ENCODE measurements at regions not wholly inside any gene's neighbourhood (a gene's known extent, or its start where the extent isn't known, plus 50 kb on each side); places are given as distances from the start of the nearest gene placed in this dataset.

GRCh38 chr6:28802417-28803336 is 121.1 kb downstream of the TRIM27 start:
- no peak for DNase-seq
- no peaks in the 10 kb centered on the region for H3K36me3 Mint-ChIP-seq (ENCODE audit: low read depth)
- H3K9me3 Mint-ChIP-seq: peaks cover 4% of the 10 kb centered on the region
- H3K4me1 Mint-ChIP-seq: peaks cover 8% of the 10 kb centered on the region
- no peak for TF ChIP-seq CTCF (IDR thresholded peaks at IDR 0.05)
- peak overlapping the region; percentile 58 for H3K4me3 Mint-ChIP-seq
- peaks cover 93% of the 10 kb centered on the region for H3K27me3 Mint-ChIP-seq (ENCODE audit: low read depth, poor library complexity)
- H3K27ac Mint-ChIP-seq: no peak overlapping the region

GRCh38 chr6:28803337-28803709 is 120.5 kb downstream of the TRIM27 start:
- Mint-ChIP-seq H3K4me1 (peaks cover 8% of the 10 kb centered on the region), H3K4me3 (peak overlapping the region; percentile 58), H3K9me3 (peaks cover 4% of the 10 kb centered on the region), H3K36me3 (ENCODE audit: low read depth) (no peaks in the 10 kb centered on the region), H3K27me3 (ENCODE audit: low read depth, poor library complexity) (peaks cover 95% of the 10 kb centered on the region), H3K27ac (no peak overlapping the region)
- no peak for DNase-seq
- no peak for TF ChIP-seq CTCF (IDR thresholded peaks at IDR 0.05)

- Mint-ChIP-seq H3K27me3 (ENCODE audit: low read depth, poor library complexity) (peaks cover 100% of the 10 kb centered on the region), H3K4me1 (peaks cover 22% of the 10 kb centered on the region), H3K9me3 (peaks cover 4% of the 10 kb centered on the region), H3K4me3 (peak overlapping the region; percentile 83), H3K27ac (no peak overlapping the region), H3K36me3 (ENCODE audit: low read depth) (no peaks in the 10 kb centered on the region)
- no peak for TF ChIP-seq CTCF (IDR thresholded peaks at IDR 0.05)
- DNase-seq: peak; percentile 72
These were observed 116.0 kb downstream of the TRIM27 start for GRCh38 chr6:28807682-28808280.

- Mint-ChIP-seq H3K4me1 (peaks cover 23% of the 10 kb centered on the region), H3K4me3 (peak overlapping the region; percentile 83), H3K27me3 (ENCODE audit: low read depth, poor library complexity) (peaks cover 100% of the 10 kb centered on the region), H3K36me3 (ENCODE audit: low read depth) (no peaks in the 10 kb centered on the region), H3K27ac (no peak overlapping the region), H3K9me3 (peaks cover 4% of the 10 kb centered on the region)
- DNase-seq: no peak
- TF ChIP-seq CTCF (IDR thresholded peaks at IDR 0.05): no peak
These were observed 115.4 kb downstream of the TRIM27 start for GRCh38 chr6:28808383-28808782.

DNA sequence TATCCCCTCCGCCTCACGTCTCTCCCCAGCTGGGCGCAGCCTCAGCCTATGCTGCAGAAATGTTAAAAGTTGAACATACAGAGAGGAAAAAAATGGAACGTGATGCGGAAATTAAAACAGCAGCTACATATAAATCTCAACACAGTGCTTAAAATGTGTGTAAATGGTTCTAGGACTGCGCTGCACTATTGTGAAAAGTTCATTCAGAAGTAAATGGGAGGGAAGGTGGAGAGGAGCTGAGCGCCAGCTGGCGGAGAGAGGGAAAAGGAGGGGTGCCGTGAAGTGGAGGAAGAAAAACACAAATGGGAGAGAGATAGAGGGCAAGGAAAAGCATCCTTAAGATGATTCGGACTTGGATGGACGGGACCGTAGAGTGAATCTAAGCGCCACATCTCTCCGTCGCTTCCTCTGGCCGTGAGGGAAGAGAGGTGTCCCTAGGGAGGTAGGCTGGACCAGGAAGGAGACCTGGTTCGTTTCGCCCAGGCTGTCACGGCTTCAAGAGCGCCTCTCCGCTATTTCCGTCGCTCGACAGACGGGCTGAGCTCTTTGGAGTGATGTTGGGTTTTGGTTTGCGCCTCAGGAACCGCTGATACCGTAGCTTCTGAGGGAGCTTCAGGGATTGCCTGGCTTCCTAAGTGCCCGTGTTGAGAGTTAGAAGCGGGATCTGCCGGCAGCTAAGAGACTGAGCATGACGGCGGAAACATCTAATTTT is 113.7 kb downstream of the TRIM27 start:
- TF ChIP-seq CTCF (IDR thresholded peaks at IDR 0.05): no peak
- no peaks in the 10 kb centered on the region for H3K36me3 Mint-ChIP-seq (ENCODE audit: low read depth)
- peaks cover 100% of the 10 kb centered on the region for H3K27me3 Mint-ChIP-seq (ENCODE audit: low read depth, poor library complexity)
- H3K4me1 Mint-ChIP-seq: peaks cover 39% of the 10 kb centered on the region
- no peak overlapping the region for H3K27ac Mint-ChIP-seq
- peak; percentile 38 for DNase-seq
- H3K4me3 Mint-ChIP-seq: peak overlapping the region; percentile 82
- peaks cover 6% of the 10 kb centered on the region for H3K9me3 Mint-ChIP-seq

Data from nephron progenitor cell (in vitro differentiated cells).